H7 (cell line): ENCODE measurements at regions not wholly inside any gene's neighbourhood (a gene's known extent, or its start where the extent isn't known, plus 50 kb on each side); places are given as distances from the start of the nearest gene placed in this dataset.
"Not testable (repeated sequence)": the region's sequence is repeated elsewhere in the genome, so short reads cannot be mapped to it uniquely, and the experiment has no call there.

Experiments used
- DNase-seq: peaks from one replicate; pipeline ENCODE4 v3.0.0; 2012
- H3K27me3 ChIP-seq: 2 replicates; pipeline ENCODE4 v1.6.0; 2011; ENCODE audit warnings: mild to moderate bottlenecking, low read length; ENCODE audit not compliant: control insufficient read depth, insufficient read depth
- H3K36me3 ChIP-seq: replicated peaks from 2 replicates; pipeline ENCODE4 v1.5.1; 2011; ENCODE audit warnings: low read length; ENCODE audit not compliant: control insufficient read depth, insufficient read depth
- H3K4me3 ChIP-seq: 2 replicates; pipeline ENCODE4 v1.5.1; 2011; ENCODE audit warnings: low read depth, mild to moderate bottlenecking, control low read depth, low read length, moderate library complexity; ENCODE audit not compliant: insufficient read depth

GRCh38 chr6:47180633-47181032 is 129.1 kb downstream of the TNFRSF21 start:
- Histone ChIP-seq H3K27me3 (no peaks in the 10 kb centered on the region), H3K4me3 (no peak overlapping the region), H3K36me3 (no peaks in the 10 kb centered on the region)
- no peak for DNase-seq

DNA sequence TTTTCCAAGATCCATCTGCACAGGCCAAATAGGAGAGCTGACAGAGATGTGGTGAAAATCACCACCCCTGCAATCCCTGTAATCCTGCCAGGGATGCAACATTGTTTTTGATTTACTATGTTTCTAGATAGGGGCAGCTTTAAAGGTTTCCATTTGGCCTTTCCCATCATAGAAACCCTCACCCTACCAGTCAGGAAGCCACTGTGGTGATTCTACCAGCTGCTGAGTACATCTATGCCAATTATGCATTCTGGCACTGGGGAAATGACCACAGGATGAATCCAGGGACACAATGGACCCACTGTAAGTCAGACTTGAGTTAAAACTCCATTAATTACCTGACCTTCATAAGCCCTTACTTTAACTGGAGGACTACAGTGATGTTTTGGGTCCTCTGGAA is 130.4 kb downstream of the TNFRSF21 start:
- H3K27me3 ChIP-seq: no peaks in the 10 kb centered on the region
- no peak for DNase-seq
- no peaks in the 10 kb centered on the region for H3K36me3 ChIP-seq
- H3K4me3 ChIP-seq: no peak overlapping the region

GRCh38 chr6:47175656-47176055 is 133.5 kb upstream of the ADGRF1 start:
- Histone ChIP-seq H3K4me3 (no peak overlapping the region), H3K36me3 (no peaks in the 10 kb centered on the region), H3K27me3 (no peaks in the 10 kb centered on the region)
- no peak for DNase-seq

DNA sequence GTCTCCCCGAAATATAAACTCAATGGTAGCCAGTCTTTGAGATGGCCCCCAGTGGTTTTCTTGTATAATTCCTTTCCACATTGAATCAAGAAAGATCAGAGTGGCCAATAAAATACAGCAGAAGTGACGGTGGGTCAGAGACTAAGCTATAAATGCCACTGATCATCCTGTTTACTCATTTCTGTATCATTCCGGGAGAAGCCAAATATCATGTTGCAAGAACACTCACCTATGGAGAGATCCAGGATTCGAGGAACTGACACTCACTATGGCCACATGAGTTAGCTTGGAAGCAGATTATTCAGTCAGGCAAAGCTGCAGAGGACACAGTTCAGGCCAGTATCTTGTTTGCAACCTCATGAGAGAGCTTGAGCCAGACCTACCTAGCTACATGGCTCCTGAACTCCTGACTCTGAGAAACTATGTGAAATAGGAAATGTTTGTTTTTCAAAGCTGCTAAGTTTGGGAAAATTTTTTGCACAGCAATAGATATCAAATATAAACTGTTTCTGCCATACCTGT is 132.4 kb upstream of the ADGRF1 start:
- Histone ChIP-seq H3K4me3 (no peak overlapping the region), H3K27me3 (no peaks in the 10 kb centered on the region), H3K36me3 (no peaks in the 10 kb centered on the region)
- no peak for DNase-seq

- not testable (repeated sequence) for H3K27me3 ChIP-seq, DNase-seq, H3K36me3 ChIP-seq, H3K4me3 ChIP-seq
Measured at GRCh38 chr6:47174063-47174462, 131.9 kb upstream of the ADGRF1 start.

DNA sequence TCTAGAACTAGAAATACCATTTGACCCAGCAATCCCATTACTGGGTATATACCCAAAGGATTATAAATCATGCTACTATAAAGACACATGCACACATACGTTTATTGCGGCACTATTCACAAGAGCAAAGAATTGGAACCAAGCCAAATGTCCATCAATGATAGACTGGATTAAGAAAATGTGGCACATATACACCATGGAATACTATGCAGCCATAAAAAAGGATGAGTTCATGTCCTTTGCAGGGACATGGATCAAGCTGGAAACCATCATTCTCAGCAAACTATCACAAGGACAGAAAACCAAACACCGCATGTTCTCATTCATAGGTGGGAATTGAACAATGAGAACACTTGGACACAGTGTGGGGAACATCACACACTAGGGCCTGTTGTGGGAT is 131.0 kb upstream of the ADGRF1 start:
- H3K27me3 ChIP-seq, DNase-seq, H3K36me3 ChIP-seq, H3K4me3 ChIP-seq: not testable (repeated sequence)

DNA sequence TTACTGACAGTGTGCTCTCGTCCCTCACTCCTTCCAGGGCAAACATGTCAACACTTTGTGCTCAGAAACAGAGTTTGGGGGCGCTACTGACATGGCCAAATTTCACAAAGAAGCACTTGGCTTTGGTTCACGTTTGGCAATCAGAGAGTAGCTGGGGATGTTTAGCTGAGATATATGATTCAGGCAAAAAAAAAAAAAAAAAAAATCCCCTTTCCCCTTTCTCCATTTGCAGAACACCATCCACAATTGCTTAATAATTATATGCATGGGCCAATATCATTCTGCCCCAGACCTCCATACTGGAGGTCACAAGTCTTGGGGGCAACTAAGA is 128.4 kb upstream of the ADGRF1 start:
- DNase-seq: no peak
- H3K36me3 ChIP-seq: no peaks in the 10 kb centered on the region

GRCh38 chr6:47169785-47170616 is 127.9 kb upstream of the ADGRF1 start:
- no peak for DNase-seq
- no peak overlapping the region for H3K4me3 ChIP-seq

More for the DNA sequence above, 128.4 kb upstream of the ADGRF1 start:
- Histone ChIP-seq H3K4me3 (no peak overlapping the region), H3K27me3 (no peaks in the 10 kb centered on the region)

DNA sequence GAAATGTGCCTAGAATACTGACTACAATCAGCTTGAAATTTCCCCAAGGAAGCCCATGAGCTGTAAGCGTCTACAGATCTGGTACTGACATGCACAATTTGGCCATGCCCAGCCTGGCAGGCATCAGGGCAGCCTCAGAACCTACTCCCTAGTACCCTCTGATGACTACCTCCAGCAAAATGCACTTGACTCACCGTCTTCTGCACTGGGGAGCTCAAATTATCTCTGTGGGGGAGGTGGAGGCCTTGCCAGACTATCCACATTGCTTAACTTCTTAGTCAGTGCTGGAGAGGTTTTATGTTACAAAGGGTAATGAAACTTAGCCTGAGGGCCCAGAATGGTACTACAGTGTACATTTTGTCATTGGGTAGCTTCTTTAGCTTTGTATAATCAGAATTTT is 126.0 kb upstream of the ADGRF1 start:
- H3K4me3 ChIP-seq: no peak overlapping the region
- no peak for DNase-seq
- no peaks in the 10 kb centered on the region for H3K27me3 ChIP-seq
- H3K36me3 ChIP-seq: no peaks in the 10 kb centered on the region

More at GRCh38 chr6:47169785-47170616, 127.9 kb upstream of the ADGRF1 start:
- Histone ChIP-seq H3K27me3 (no peaks in the 10 kb centered on the region), H3K36me3 (no peaks in the 10 kb centered on the region)

DNA sequence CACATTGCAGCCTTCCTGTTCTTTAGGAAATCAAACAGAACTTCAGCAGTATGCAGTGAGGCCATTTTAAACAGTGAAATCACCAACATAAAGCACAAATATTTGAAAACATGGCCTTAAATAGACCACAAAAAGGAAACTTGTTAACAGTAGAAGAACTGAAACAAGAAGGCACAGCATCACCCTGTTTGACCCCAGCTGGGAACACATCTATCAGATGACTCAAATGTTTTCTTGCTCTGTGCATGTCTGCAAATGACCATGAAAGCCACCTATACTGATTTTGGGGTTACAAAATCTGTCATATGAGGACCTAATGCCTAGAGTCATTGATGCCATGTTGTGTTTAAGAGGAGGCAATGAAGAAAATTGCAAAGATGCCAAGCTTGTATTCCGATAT is 123.8 kb upstream of the ADGRF1 start:
- Histone ChIP-seq H3K4me3 (no peak overlapping the region), H3K36me3 (no peaks in the 10 kb centered on the region), H3K27me3 (no peaks in the 10 kb centered on the region)
- no peak for DNase-seq

DNA sequence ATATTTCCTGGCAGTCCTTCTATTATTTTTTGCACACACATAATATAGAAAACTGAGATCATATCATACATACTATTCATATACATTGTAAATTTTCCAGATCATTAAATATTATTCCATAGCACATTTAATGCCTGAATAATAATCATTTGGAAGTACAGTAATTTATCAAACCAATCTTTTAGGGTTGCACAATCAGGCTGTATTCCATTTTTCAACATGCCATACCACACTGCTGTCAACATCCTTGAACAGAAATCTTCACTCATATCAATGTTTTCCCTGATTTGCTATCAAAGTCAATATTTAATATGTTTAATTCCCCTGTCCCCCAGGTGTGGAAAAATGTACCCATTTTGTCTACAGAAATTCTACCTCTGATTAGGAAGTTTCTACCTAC is 122.7 kb upstream of the ADGRF1 start:
- H3K27me3 ChIP-seq: no peaks in the 10 kb centered on the region
- H3K36me3 ChIP-seq: no peaks in the 10 kb centered on the region
- no peak for DNase-seq
- H3K4me3 ChIP-seq: no peak overlapping the region

- no peaks in the 10 kb centered on the region for H3K27me3 ChIP-seq
- H3K4me3 ChIP-seq: no peak overlapping the region
- no peak for DNase-seq
- no peaks in the 10 kb centered on the region for H3K36me3 ChIP-seq
Measured at GRCh38 chr6:47163536-47163935, 121.4 kb upstream of the ADGRF1 start.

DNA sequence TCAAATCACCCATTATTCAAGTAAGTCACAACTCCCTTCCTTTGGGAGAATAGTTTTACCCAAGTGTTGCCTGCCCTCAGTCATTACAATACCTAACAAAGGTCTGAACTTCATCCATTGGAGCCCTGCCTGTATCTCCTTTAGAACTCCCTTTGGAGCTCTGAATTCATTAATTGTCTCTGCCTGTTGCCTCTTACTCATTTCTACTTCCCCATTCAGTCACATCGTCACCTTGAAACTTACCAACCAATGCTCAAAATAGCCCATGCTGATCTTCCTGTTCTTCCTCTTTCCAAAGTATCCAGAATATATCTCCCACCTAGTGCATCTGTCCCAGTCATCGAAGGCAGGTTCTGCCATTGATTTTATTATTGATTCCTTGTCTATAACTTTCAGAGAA is 120.7 kb upstream of the ADGRF1 start:
- no peaks in the 10 kb centered on the region for H3K36me3 ChIP-seq
- DNase-seq: no peak
- no peak overlapping the region for H3K4me3 ChIP-seq
- no peaks in the 10 kb centered on the region for H3K27me3 ChIP-seq

- Histone ChIP-seq H3K27me3 (no peaks in the 10 kb centered on the region), H3K4me3 (no peak overlapping the region), H3K36me3 (no peaks in the 10 kb centered on the region)
- no peak for DNase-seq
Measured at GRCh38 chr6:47162231-47162630, 120.1 kb upstream of the ADGRF1 start.

GRCh38 chr6:47161176-47161687 is 119.1 kb upstream of the ADGRF1 start:
- H3K36me3 ChIP-seq: no peaks in the 10 kb centered on the region
- no peak overlapping the region for H3K4me3 ChIP-seq
- DNase-seq: no peak
- H3K27me3 ChIP-seq: no peaks in the 10 kb centered on the region
